Stimulated activated CD4-positive, alpha-beta T cell treated with anti-CD3 and anti-CD28 coated beads, Interleukin-4, amount 100 ng/mL, for 24 hours (primary cell): ENCODE measurements at regions not wholly inside any gene's neighbourhood (a gene's known extent, or its start where the extent isn't known, plus 50 kb on each side); places are given as distances from the start of the nearest gene placed in this dataset.
"Not testable (repeated sequence)": the region's sequence is repeated elsewhere in the genome, so short reads cannot be mapped to it uniquely, and the experiment has no call there.

Experiments used
- DNase-seq: peaks from one replicate; pipeline ENCODE4 v3.0.0-alpha.2; 2020

- no peak for DNase-seq
Observed at GRCh38 chr10:118953598-118954393, 75.7 kb upstream of the NANOS1 start.

- no peak for DNase-seq
Observed at GRCh38 chr10:118955531-118955930, 74.0 kb upstream of the NANOS1 start.

DNA sequence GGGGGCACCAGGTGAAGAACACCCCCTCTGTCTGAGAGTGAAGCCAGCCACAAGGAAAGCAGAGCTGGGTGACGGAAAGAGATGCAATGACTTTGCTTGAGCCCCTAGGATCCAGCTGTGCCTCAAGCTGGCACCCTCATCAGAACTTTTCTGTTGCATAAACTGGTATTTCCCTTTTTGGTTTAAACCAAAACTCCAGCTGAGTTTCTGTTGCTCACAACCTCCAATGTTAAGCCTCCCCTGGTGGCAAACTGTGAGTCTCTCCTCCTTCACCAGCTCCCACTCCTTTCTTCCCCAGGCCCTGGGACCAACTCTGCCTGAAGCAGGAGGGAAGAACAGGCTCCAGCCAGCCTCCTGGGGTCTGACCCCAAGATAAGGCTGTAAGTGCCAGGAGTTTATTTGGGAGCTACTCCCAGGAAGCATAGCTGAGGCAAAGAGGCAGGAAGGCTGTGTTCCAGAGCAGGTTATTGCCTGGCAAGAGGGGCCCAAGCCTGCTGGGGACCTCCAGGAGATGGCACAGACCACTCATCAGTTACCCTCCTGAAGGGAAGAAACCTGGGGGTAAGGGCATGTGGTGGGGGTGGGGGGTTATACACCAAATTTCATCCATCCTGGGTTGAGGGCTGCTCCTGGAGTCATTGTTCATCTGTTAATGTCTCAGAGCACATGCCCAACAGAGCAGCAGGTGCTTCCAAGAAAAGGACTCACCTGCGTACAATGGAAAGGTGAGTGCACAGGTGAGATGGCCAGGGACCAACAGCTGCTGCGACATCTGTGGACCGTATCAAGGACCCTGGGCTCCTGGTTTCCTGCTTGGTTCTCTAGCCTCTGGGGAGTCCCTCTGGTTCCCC is 73.3 kb upstream of the NANOS1 start:
- DNase-seq = no peak

DNA sequence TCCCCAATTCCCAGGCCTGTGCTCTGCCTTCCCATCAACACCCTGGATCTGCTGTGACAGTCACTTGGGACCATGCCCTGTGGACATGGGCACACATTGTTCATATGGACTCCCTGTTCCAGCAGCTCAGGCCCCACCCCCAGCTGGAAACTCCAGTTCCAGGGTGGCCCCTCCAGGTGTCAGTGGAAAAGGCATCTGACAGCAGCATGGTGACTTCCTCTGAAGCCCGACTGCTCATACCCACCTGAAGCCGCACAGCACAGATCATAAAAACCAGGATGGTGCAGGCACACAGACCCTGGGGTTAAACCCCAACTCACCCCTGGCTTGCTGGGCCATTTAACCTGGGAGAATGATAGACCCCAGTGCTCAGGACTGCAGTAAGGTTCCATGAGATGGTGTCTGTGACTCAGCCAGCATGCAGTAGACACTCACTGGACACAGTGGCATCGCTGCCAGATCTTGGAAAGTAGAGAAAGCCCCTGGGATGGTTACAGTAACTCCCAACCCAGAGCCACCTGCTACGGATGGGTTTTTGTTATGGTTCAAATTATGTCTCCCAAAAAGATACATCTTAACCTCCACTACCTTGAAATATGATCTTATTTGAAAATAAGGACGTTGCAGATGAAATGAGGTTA is 72.6 kb upstream of the NANOS1 start:
- DNase-seq = no peak

GRCh38 chr10:118957443-118957825 is 72.1 kb upstream of the NANOS1 start:
- DNase-seq = no peak

DNA sequence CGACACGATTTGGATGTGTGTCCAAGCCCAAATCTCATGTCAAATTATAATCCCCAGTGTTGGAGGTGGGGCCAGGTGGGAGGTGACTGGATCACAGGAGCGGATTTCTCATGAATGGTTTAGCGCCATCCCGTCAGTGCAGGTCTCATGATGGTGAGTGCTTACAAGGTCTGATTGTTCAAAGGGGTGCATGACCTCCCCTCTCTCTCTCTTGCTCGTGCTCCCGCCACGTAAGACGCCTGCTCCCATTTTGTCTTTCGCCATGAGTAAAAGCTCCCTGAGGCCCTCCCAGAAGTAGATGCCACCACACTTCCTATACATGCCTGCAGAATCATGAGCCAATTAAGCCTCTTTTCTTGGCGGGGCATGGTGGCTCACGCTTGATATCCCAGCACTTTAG is 71.5 kb upstream of the NANOS1 start:
- DNase-seq = no peak

- DNase-seq = no peak
Observed at GRCh38 chr10:118958559-118958958, 71.0 kb upstream of the NANOS1 start.

DNA sequence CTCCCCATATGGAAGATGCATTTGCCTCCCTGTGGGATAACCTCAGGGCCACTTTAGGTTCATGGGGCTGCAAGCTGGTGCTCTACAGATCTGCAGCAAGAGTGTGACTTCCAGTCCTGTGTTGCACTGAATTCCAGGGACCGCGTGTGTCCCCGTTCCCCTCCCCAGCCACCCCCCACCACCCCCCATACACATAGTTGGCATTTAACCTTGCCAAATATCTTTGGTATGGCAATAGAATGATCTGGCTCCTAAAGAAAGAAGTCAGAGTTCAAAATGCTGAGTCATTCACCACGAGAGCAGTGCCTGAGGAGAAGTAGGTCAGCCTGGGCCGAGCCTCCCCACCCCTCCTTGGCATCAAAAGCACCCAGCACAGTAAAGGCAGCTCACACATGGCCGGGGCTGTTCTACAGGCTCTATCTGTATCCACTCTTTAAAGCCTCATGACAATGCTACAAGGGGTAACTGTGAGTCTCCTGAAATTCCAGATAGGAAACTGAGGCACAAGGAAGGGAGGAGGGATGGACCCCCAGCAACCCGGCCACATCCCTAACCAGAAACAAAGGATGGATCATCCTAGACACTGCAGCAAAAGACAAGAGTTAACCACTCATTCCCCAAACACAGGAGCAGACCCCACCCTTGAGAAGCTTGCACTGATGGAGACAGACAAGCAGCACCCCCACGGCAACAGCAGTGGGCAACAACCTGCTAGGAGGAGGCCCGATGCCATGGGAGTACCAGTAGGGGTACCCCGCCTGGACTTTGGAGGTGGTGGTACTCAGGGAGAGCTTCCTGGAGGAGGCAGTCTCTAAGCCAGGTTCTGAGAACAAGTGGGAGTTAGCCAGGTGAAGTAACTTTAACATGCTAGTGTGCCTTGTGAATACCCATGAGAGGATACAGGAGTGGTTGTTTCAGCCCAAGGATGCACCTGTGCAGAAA is 70.3 kb upstream of the NANOS1 start:
- DNase-seq = no peak

- DNase-seq = no peak
Observed at GRCh38 chr10:118960157-118961090, 69.1 kb upstream of the NANOS1 start.

DNA sequence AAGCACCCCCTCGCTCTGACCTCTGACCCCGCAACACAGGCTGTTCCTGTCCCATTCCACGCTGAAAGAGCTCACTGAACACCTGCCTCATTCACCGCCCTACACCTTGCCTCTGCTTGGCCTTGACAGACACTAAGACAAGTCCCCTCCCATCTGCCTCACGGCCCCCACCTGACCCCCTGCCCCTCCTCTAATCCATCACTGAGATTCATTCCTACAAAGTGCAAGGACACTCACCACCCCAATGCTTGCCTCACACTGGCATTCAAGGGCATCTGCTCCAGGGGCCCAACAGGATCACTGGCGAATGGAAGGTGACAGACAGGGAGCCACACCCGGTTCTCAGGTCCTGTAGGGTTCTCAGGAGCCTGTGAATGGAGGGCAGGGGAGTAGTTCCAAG is 68.1 kb upstream of the NANOS1 start:
- no peak for DNase-seq

GRCh38 chr10:118962331-118962868 is 67.1 kb upstream of the NANOS1 start:
- not testable (repeated sequence) for DNase-seq

DNA sequence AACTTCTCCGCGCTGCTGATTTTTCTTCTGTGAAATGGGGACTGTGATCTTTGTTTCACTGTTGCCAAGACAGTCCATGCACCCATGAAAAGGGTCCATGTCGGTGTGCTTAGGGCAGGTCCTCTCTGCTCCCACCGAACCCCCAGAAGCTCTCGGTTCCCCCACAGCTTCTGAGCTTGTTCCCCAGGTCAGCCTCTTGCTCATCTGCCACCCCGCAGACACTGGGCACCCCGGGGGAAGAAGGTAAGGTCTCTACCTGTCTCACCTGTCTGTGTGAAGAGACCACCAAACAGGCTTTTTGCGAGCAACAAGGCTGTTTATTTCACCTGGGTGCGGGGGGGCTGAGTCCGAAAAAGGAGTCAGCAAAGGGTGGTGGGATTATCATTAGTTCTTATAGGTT is 66.2 kb upstream of the NANOS1 start:
- no peak for DNase-seq

- no peak for DNase-seq
Observed at GRCh38 chr10:118963933-118964332, 65.6 kb upstream of the NANOS1 start.

DNA sequence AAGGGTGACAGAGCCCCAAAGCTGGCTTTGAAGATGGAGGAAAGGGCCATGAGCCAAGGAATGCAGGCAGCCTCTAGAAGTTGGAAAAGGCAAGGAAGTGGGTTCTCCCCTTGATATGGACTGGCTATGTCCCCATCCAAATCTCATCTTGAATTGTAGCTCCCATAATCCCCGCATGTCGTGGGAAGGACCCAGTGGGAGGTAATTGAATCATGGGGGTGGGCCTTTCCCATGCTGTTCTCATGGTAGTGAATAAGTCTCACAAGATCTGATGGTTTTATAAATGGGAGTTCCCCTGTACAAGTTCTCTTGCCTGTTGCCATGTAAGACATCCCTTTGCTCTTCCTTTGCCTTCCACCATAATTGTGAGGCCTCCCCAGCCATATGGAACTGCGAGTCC is 65.0 kb upstream of the NANOS1 start:
- DNase-seq = not testable (repeated sequence)

- DNase-seq = no peak
Observed at GRCh38 chr10:118965096-118965495, 64.4 kb upstream of the NANOS1 start.

GRCh38 chr10:118965645-118966044 is 63.9 kb upstream of the NANOS1 start:
- no peak for DNase-seq

DNA sequence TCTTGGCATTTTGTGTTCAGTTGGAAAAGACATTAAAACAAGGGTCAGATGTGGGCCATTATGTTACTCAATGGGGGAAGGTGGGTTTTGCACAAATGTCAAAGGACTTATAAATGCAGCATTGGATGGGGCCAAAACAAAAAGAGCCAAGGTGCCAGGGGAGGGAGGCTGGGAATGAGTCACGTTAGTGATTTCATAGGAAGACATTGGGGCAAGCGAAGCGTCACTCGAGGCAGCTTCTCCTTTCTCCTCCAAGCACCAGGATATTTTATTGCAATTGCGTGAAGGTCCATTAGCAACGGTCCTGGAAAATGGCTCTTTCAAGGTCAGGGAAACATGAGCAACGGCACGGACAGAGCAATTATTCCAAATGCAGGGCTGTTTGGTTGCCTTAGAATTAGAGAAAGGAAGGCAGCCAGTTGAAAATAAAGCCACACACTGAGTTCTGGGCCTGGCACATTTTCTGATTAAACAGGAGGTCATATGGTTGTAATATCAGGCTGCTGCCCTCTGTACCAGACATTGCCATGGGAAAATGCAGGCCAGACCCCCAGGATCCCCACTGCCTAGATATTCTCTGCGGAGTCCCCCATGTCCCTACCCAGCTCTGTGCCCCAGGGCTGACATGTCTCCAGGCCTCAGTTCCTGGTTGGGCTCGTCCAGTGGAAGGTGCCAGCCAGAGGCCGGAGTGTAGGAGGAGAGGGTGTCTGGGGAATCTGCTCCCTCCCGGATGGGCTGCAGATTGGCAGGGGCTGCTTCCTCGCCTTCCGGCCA is 63.3 kb upstream of the NANOS1 start:
- DNase-seq = no peak

DNA sequence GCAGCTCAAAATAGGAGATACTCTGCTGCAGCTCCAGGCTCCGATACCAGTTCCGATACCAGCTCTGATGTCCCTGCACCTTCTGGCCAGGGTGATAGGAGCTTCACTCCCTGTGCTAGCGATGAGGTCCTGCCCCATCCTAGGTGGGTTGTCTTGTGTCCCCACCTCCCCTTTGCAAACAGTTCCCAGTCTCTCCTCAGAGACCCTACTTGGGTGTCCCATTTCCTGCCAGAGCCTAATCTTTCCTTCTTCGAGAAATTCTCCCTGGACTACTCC is 62.7 kb upstream of the NANOS1 start:
- DNase-seq = no peak

GRCh38 chr10:118967160-118967559 is 62.4 kb upstream of the NANOS1 start:
- DNase-seq = no peak

GRCh38 chr10:118968060-118968459 is 61.5 kb upstream of the NANOS1 start:
- no peak for DNase-seq

GRCh38 chr10:118968482-118968881 is 61.0 kb upstream of the NANOS1 start:
- no peak for DNase-seq
